Dermis microvascular lymphatic vessel endothelial cell (primary cell): ENCODE measurements at regions not wholly inside any gene's neighbourhood (a gene's known extent, or its start where the extent isn't known, plus 50 kb on each side); places are given as distances from the start of the nearest gene placed in this dataset.
"Not testable (repeated sequence)": the region's sequence is repeated elsewhere in the genome, so short reads cannot be mapped to it uniquely, and the experiment has no call there.

Source experiments
- DNase-seq, 2 donors: peaks; one replicate each; pipeline versions ENCODE4 v3.0.0 to v3.0.0-alpha.2; 2010; ENCODE audit warnings: low read depth in 2 of 2

DNA sequence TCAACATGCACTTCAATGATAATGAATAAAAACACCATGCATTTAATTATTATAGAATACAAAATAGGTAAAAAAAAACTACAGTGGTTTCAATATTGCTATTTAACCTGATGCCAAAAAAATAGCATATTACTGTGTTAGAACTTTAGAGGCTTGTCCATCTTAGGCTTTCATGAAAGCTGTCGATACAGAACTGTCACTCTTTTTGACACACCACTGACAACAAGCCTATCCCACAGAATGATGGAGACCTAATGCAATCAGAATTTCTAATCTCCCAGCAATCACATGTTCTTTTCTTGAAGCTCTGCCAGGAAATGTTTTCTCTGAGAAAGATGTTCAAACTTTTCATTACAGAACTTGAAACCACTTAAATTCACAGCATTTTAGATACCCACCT lies 490.3 kb upstream of the EPHA6 start:
- DNase-seq, result no peak

DNA sequence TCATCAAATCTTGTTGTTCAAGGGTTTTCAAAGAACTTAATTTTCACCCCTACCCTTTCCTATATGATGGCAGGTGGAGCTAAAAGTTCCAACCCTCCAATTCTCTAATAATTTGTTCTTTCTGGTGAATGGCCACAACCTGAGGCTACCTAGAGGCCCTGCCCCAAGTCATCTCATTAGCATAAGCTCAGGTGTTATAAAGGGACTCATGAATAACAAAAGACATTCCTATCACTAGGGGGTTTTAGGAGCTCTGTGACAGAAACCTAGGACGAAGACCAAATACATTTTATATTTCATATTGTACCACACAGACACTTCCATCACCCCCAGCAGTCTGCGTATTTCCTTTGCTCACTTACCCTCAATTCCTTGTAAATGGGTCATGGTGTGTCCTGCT lies 483.6 kb upstream of the EPHA6 start:
- no peak for DNase-seq

DNA sequence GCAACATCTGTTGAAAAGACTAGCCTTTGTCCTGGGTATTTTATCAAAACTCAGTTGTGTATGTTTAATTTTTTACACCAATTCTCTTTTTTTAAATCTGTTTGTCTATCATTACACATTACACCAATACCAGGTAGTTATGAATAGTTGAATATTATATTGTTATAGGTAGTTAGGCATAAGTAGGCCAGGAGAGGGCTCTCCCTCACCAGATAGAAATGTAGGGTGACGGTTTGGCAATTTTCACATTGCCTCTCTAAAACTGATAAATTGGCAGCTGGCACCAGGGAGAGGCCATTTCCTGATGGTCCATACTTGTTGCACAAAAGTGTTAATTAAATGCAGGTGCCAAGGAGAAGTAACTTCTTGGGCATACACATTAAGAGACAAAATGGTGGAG lies 483.1 kb upstream of the EPHA6 start:
- peak; percentile 32 to 42 for DNase-seq

DNA sequence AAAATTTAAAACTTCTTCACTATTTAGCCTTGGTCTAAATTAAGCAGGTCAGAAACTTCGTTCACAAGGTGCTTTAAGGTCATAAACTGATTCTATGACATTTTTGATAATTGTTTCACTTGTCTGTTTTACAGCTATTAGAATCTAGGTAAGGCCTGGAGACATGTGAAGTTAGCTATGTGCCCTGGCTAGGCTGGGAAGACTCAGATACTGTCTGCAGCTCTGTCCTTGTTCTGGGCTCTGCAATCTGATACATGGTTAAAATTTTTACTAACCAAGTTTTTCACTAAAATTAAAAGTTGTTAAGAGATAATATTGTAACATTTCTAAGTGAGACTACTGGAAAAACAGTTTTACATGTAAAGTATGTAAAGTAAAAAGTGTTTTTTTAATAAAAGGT lies 479.6 kb upstream of the EPHA6 start:
- DNase-seq, result no peak

DNA sequence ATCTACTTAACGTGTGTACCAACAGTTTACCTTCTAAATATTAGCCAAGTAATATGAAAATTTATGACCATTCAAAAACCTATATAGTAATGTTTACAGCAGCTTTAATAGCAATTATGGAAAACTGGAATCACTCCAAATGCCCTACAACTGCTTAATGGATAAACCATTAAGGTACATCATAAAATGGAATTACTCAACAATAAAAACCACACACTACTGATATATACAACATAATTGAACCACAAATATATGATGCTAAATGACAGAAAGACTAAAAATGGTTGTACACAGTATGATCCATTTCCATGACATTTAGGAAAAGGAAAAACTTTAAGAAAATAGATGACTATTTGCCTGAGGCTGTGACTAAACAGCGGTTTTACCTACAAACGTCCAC lies 467.1 kb upstream of the EPHA6 start:
- no peak for DNase-seq

DNA sequence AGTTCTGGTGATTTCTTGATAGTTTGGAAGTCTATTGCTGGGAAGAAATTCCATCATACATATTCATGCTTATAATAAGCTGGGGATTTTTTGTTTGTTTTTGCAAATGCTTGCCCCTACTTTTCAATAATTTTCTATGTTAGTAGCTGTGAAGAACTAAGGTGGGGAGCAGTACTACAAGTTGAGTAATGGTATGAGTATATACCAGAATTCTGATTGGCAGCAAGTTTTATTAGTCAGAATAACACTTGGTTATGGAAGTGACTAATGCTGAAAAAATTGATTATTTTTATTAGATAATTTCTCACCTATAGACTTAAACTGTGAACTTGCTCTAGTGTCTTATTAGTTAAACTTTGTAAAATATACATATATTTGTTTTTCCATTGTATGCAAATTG lies 462.8 kb upstream of the EPHA6 start:
- not testable (repeated sequence) for DNase-seq

DNA sequence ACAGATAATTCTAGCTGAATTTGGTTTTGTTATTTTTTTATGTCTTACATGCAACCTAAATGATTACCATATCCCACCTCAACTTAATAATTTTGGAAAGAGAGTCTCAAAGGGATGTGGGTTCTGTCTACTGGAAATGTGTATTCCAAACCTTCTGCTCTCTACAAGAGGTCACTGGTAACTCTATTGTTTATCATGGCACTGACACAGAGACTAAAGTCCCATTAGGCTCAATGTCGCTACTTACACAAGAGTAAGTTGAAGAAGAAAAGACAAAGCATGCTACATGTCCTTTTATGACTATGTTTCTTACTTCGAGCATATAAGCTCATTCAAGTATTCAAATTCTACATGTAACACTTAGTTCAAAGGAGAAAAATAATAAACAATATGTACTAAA lies 460.3 kb upstream of the EPHA6 start:
- DNase-seq, result no peak

DNA sequence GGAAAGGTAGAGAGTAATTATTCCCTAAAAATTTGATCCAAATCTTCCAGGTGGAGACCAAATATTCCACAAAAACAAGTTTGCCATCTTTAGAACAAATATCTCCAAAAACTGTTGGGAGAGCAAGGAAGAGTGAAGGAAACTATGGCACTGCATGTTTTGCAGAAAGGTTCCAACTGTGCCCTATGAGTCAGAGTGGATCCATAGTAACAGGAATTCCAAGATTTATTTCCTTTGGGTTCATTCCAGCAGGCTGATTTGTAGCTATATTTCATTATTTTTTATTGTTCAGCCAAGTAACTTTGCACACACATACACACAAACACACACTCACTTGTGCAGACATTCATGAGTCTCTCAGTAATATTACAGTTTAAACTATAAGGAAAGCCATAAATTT lies 459.7 kb upstream of the EPHA6 start:
- peak; percentile 54 to 75 for DNase-seq

DNA sequence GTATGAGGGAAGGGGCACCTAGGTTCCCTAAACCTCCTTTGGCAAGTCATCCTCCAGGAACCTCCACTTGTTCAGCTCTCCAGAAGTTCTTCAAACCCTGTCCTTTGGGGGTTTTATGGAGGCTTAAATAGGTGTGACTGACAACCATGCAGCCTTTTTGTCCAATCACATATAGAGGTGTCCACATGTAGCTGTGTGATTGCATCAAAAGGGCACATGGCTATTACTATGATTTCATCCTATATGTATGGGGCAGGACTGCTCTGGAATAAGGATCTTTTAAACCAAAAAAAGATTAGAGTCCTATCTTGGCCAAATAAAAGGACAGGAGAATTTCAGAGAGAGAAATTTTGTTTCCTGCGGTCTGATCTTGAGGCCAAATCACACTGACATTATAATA lies 453.2 kb upstream of the EPHA6 start:
- DNase-seq, result no peak

DNA sequence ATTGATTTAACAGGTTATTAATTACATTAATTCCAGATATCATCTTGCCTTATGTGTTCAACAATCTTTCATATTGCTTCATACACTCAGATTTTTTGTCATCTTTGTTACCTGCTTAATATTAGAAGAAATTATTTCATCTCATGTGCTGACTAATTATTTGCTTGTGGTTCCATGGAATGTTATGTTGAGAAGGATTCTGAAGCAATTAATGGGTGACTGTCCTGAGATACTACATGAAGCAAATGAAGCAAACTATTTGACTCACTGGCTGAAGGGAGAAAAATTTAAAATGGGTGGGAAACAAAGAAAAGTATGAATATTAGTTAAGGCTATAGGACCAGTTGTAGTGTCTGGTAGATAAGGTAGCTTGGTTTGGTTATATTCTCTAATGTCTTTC lies 443.8 kb upstream of the EPHA6 start:
- DNase-seq, result no peak

DNA sequence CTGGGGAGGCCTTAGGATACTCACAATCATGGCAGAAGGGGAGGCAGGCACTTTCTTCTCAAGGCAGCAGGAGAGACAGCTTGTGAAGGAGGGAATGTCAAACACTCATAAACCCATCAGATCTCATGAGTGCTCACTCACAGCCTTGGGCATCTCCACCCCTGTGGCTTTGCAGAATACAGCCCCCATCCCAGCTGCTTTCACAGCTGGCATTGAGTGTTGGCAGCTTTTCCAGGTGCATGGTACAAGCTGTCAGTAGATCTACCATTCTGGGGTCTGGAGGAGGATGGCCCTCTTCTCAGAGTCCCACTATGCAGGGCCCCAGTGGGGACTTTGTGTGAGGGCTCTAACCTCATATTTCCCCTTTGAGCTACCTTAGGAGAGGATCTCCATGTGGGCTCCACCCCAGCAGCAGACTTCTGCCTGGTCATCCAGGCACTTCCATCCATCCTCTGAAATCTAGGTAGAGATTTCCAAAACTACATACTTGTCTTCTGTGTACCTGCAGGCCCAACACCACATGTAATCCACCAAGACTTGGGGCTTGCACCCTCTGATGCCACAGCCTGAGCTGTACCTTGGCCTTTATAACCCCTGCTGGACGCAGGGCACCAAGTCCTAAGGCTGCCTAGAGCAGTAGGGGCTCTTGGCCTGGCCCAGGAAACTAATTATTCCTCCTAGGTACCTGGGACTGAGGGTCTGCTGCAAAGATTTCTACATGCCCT lies 404.2 kb upstream of the EPHA6 start:
- no peak for DNase-seq

DNA sequence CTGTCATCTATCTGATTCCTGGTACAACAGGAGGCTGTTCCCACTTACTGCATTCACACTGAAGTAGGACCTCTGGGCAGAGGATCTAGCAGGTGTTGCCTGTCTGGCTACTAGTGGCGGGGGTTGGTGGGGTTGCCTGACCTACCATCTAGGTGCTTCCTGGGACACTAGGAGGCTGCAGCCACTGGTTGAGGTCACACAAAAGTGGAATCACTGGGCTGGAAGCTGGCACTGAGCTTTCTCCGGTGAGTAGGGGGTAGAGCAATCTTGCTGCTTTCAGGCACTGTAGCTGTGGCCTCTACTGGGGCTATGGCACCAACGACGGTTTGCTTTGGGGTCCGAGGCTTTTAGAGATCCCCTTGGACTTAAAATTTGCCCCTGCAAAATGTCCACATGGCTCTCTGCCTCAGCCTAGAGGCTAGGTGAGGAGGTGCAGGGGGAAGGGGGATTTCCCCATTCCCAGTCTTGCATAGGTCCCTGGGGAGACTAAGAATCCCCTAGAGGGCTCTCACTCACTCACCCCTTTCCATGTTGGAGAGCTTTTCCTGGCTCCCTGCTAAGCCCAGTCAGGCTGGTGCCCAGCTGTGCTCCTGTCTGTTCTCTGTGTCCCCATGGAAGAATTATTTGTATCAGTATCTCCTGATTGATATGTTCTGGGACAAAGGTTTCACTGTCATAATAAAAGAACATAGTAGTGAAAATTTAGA lies 397.7 kb upstream of the EPHA6 start:
- no peak for DNase-seq

DNA sequence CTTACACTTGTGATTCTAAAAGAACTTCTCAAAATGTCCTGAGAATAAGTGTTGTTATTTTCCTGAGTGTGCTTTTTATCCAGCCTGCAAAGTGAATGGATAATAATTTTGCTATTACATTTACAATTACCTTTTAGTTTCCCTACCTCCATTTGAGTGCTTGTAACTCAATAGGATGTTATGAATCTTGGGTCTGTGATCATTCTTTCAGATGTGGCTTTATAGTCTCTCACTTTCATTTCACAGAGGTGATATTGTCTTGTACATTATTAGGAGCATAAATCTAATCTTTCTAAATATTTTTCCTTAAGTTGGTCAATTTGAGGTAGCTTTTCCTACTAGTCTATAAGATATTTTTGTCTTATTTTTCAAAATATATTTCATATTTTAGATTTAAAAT lies 386.3 kb upstream of the EPHA6 start:
- no peak for DNase-seq

DNA sequence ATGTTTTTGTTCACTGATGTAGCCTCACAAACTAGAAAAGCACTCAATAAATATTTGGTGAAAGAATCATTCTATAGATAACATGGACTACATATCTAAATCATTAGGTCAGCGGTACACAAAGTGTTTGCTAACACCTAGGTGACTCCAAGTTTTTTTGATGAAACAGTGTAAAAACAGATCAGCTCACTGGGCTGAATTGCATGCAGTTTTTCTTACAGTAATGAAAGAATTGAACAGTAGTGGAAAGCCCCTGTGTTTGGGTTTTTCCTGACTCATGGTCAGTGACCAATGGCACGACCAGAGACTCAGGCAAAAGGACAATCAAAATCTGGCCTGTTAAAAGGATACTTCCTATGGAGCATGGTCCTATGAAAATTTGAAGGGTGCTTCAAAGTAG lies 384.3 kb upstream of the EPHA6 start:
- DNase-seq, result no peak

DNA sequence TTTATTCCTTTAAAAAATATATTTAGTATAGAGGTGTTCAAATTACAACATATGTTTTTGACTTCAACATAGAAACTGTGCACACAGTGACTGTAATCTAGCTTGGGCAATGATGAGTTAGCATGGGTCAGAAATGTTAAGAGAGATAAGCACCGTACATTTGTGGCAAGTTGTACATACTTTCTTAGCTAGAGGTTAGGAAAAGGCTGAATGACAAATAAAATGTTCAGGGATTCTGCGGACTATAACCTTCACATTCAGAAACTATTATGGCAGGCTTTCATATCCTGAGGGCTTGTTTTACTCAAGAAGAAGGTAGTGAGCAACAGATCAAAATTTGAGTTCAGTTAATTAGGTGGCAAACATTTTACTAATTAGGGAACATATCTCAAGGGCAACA lies 379.7 kb upstream of the EPHA6 start:
- no peak for DNase-seq

DNA sequence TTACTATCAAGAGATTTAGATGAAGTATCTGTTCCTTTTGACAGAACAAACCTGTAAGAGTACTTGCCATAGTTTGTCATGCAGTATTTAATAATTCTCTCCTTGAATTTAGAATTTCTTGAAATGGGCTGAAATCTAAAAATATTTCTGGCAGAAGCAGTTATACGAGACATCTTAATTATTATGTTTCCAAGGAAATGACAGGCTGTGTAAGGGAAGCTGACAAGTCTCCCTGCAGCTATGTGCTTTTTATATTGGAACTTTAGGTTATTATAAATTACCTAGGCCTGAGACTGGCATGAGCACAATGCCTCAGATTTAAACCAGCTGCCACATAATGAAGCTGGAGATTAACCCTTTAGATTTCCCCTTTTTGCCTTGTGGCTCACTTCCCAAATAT lies 365.0 kb upstream of the EPHA6 start:
- DNase-seq, result no peak

DNA sequence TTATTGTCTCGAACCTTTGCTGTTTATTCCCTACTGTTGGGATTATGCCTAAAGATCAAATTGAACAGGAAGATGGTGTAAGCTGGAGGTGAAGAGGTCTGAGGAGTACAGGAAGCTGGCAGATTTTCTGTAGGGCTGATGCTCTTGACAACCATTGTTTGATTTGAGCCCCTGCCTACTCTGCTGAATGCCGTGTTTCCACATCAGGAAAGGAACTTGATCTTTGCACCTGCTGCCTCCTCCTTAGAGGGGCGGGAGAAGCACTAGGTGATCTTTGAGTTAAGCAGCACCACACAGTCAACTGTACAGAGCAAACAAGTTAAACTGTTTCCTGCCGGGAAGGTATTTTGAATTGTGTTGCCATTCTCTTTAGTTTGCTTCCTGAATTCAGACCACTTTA lies 364.6 kb upstream of the EPHA6 start:
- peak; percentile 87 to 95 for DNase-seq

DNA sequence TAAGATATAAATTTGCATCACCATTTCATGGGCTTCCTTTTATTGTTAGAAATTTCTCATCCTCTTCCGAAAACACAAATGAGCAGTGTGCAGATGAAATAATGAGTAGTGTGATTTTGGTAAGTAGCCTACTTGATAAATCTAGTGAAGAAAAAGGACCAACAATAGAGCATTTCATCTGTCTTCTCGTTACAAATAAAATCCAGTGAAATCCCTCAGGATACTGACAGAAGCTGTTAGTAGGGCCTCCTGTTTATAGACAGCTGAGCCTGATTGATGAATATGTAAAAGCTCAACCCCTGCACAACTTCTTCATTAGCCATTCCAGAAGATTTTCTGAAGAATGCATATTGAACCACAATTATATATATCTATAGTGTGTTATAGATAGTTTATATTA lies 363.7 kb upstream of the EPHA6 start:
- no peak for DNase-seq

DNA sequence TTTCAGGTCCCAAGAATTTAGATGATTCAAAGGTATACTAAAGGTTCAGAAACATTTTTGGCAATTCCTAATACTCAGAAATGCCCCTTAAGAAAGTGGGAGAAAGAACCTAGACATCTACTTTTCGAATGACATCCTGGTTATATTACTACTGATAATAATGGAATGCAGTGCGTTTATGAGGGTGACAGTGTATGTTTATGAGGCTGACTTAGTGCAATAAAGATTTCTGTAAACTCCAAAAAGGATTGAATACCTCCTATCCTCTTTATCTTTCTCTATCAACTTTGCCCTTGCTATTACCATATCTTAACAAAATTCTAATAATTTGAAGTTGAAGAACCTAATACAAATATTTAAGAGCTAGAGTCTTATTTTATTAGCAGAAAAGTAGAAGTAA lies 348.9 kb upstream of the EPHA6 start:
- DNase-seq, result no peak

DNA sequence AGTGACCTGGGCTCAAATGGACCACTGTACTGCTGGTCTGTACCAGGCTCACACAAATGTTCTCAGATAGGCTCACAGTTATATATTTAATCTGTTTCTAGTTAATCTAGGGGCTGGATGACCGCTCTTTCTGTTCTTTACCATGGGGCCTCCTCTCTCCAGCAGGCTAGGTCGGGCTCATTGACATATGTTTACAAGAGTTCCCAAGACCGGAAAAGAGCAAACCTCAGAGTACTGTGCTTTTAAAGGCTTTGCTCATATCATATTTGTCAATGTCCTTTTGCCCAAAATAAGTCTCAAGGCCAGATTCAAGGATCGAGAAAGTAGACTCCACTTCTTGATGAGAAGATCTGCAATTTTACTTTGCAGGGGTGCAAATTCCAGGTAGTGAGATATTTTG lies 348.0 kb upstream of the EPHA6 start:
- DNase-seq, result no peak

DNA sequence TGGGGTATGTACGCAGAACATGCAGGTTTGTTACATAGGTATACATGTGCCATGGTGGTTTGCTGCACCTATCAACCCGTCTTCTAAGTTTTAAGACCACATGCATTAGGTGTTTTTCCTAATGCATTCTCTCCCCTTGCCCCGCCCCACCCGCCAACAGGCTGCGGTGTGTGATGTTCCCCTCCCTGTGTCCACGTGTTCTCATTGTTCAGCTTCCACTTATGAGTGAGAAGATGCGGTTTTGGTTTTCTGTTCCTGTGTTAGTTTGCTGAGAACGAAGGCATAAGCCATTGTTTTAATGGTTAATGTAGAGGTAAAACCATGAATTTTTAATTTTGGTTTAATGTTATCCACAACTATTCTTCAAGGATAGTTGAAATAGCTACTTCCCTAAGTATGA lies 346.8 kb upstream of the EPHA6 start:
- DNase-seq, result no peak

DNA sequence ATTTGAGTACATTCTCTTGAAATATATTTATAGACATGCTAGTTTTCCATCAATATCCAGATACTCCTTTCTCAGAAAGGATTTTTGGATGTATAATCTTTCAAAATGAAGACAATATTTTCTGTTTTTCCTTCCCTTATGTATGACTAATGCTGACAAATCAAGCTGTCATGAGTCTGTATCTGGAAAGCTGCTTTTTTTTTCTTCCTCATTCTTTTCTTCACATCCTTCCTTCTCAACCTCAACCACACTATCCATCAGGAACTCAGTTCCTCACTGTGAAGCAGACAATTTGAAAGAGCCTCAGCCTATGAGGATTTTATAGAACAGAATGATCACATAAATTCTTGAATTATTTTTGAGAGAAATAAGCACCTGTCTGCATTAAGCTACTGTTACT lies 335.9 kb upstream of the EPHA6 start:
- DNase-seq, result no peak

DNA sequence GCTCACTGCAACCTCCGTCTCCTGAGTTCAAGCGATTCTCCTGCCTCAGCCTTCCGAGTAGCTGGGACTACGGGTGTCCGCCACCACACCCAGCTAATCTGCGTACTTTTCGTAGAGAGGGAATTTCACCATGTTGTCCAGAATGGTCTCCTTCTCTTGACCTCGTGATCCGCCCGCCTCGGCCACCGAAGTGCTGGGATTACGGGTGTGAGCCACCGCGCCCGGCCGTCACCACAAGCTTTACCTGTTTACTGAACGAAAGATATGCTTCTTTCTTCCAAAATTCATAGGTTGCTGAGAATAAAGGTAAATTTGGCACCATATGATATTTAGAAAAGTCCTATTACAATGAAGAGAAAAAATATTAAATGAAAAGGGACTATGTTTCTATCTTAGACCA lies 333.5 kb upstream of the EPHA6 start:
- DNase-seq, result no peak

DNA sequence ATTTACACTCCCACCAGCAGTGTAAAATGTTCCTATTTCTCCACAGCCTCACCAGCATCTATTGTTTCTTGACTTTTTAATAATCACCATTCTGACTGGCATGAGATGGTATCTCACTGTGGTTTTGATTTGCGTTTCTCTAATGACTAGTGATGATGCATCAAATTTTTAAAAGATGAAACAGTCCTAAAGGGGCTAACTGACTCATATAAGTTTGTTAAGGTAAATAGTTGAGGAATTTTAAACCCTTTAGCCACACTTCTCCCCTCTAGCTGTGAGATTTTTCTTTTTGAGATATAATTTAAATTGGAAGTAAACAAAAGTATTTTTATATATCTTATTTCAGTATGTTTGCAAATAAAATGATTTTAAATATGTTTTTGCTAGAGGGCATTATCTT lies 331.2 kb upstream of the EPHA6 start:
- not testable (repeated sequence) for DNase-seq
